Stimulated activated CD4-positive, alpha-beta T cell treated with anti-CD3 and anti-CD28 coated beads, Interleukin-2, amount 100 ng/mL, for 24 hours (primary cell): ENCODE measurements at regions not wholly inside any gene's neighbourhood (a gene's known extent, or its start where the extent isn't known, plus 50 kb on each side); places are given as distances from the start of the nearest gene placed in this dataset.
"Not testable (repeated sequence)": the region's sequence is repeated elsewhere in the genome, so short reads cannot be mapped to it uniquely, and the experiment has no call there.

Experiments used
- DNase-seq, 2 donors: peaks; one replicate each; pipeline ENCODE4 v3.0.0-alpha.2; 2020

GRCh38 chr7:159335181-159335926 lies 190.7 kb upstream of the VIPR2 start:
- DNase-seq: not testable (repeated sequence)

DNA sequence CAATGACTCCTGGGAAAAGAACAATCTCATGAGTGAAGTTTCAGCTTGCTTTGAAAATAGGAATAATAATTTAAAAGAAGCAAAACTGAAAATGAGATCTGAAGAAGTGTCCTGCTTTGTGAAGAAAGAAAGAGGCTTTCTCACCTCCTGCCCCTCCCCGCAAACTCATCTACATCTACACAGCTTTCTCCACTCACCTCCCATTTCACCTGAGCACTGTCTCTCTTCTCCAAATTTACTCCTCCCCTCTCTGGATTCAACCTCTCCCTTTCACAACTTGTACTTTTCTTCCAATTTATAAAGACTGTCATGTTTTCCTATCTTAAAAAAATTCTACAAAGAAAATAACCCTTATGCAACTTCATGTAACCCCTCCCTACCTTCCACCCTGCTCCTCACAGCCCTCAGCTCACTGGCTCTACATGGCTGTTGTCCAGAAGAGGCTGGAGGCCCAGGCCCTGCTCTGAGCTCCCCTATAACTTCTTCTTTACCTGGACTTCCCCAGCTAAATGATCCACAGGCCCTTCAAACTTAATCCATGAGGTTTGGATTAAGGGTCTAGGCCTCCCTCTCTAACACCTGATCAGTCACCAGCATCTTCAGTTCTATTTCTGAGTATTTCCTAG lies 188.3 kb upstream of the VIPR2 start:
- not testable (repeated sequence) for DNase-seq

GRCh38 chr7:159331462-159331861 lies 186.8 kb upstream of the VIPR2 start:
- no peak for DNase-seq

GRCh38 chr7:159329818-159330378 lies 185.2 kb upstream of the VIPR2 start:
- DNase-seq: no peak

GRCh38 chr7:159328096-159328495 lies 183.4 kb upstream of the VIPR2 start:
- DNase-seq: no peak

DNA sequence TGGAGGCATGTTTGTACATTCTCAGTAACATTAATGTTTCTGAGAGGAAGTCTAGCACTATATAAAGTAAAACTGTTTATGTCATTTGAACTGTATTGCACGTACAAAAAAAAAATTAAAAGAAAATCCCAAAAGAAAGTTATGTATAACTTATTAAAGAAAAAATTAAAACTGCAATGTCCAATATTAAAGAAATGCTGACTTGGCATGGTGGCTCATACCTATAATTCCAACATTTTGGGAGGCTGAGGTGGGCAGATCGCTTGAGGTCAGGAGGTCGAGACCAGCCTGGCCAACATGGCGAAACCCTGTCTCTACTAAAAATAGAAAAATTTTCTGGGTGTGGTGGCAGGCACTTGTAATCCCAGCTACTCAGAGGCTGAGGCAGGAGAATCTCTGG lies 178.7 kb upstream of the VIPR2 start:
- no peak for DNase-seq

DNA sequence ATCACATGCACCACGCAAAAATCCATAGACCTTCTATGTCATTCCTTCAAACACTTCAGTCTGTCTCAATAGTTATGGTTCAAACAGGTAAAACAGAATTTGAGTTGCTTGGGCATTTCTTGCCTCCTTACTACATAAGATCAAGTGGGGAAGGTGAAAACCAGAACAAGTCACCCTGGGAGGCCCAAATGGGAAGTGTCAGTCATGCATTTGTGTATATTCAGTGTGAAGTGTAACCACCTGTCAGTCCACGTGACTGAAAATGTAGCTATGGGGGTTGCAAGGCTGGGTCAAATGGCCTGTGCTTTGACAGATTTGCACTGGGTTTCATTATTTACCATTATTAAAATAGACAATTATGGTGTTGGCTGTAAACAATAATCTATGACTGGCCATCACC lies 176.6 kb upstream of the VIPR2 start:
- DNase-seq: no peak

- no peak for DNase-seq
Measured at GRCh38 chr7:159318682-159319351, 174.2 kb upstream of the VIPR2 start.

DNA sequence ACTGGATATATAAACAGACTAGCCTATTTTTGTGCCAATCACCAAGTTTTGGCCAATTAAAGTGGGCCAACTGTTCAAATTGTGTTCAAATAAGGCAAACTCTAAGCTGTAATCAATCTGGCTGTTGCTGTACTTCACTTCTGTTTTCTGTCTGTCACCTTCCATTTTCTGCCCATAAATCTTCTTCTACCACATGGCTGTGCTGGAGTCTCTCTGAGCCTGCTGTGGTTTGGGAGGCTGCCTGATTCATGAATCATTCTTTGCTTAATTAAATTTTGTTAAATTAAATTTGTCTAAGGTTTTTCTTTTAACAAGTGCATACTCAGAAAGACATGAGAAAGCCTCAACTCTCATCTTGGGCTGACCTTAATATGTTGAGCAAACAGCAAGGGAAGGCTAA lies 172.6 kb upstream of the VIPR2 start:
- no peak for DNase-seq

DNA sequence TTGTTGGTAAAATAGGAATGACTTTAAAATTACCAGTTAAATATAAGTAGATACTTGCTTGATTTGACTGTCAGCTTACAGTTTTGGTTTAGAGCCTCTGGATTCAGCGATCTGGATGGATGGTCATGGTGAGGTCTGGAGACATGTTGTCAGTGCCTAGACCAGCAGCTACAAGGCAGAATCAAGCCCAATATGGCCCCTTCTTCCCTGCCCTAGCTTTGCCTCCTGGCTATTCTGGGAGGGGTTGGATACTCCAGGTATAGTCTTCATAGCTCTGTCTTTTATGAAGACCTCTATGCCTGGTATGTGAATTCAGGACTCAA lies 166.5 kb upstream of the VIPR2 start:
- DNase-seq: no peak

DNA sequence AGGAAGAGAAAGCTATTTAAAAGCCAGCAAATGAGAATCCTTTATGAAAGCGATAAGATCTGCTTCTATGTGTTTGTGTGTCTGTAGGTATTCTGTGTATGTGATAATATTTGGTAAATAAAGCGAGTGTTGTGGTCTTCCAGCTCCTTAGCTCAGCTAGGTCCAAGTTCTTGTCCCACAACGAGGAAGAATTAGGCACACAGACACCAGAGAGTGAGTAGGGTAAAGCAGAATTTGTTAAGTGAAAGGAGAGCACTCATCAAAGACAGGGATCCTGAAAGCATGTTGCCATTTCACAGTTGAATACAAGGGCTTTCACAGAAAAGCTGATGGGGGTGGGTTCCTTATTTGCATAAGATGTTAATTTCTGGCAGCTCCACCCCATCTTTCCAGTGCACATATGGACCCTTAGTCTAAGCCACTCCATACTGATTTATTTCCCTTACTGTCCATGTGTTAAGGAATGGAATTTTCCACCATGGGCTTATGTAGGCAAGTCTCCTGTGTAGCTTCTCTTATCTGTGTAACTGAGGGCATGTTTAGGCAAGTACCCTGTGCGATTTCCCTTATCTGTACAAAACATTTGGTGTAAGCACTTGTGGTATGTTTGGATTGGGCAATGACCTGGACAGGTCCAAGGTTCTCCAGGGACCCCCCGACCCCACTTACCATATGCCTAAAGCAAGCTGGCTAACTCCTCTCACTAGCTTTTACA lies 165.9 kb upstream of the VIPR2 start:
- DNase-seq: no peak

GRCh38 chr7:159309214-159309613 lies 164.5 kb upstream of the VIPR2 start:
- not testable (repeated sequence) for DNase-seq

GRCh38 chr7:159306012-159306411 lies 161.3 kb upstream of the VIPR2 start:
- DNase-seq: no peak

DNA sequence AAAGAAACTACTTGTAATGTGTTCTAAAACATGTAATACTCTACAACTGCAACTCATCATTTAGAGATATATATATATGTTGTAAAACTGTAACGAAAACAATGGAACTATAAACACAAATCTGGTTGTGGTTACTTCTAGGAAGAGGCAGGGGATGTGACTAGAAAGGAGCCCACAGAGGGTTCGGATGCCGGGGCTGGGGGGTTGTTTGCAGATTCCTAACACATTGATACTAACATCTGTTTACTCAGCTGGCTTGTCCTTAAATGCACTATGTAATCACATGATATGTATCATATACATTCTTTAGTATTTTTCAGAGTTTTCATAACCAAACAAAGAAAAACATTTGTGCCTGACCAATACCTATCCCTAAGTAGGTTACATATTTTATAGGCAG lies 160.5 kb upstream of the VIPR2 start:
- not testable (repeated sequence) for DNase-seq

GRCh38 chr7:159303510-159303909 lies 158.8 kb upstream of the VIPR2 start:
- DNase-seq: not testable (repeated sequence)

GRCh38 chr7:159296093-159296681 lies 151.5 kb upstream of the VIPR2 start:
- no peak for DNase-seq

- not testable (repeated sequence) for DNase-seq
Measured at GRCh38 chr7:159286487-159286886, 141.8 kb upstream of the VIPR2 start.

GRCh38 chr7:159281573-159281972 lies 136.9 kb upstream of the VIPR2 start:
- no peak for DNase-seq

DNA sequence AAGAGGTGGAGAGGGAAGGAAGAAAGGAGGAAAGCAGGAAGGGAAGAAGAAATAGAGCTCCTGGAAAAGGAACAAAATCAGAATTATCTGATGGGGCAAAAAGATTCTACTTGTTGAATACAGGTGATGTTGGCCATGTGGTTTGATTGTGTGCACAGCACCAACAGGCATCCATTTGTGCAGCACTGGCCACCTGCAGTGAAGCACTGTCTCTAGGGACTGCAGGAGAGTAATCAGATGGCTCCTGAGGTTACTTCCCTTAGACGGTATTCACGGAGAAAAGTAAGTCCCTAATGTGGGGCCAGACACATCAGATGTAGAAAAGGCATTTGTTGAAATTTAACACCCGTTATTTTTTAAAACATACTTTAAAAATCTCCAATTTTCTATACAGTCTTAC lies 135.3 kb upstream of the VIPR2 start:
- DNase-seq: no peak

GRCh38 chr7:159272739-159273138 lies 128.1 kb upstream of the VIPR2 start:
- no peak for DNase-seq

DNA sequence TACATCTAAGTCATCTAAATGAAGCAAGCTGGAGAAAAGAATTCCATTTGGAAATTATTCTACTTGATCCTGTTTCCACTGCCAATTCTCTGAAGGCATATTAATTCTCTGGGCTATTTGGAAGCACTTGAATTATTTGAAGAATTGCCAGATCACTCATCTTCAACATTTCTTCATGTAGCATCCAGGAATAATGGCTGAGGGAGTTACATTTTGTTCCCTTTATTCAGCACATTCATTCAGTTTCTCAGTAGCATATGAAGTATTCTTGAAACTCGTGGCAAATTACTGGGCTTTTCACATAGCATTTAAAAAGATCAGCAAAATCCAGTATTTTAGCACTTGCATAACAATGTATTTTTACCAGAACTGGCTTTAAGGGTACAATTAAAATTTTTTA lies 127.1 kb upstream of the VIPR2 start:
- no peak for DNase-seq

DNA sequence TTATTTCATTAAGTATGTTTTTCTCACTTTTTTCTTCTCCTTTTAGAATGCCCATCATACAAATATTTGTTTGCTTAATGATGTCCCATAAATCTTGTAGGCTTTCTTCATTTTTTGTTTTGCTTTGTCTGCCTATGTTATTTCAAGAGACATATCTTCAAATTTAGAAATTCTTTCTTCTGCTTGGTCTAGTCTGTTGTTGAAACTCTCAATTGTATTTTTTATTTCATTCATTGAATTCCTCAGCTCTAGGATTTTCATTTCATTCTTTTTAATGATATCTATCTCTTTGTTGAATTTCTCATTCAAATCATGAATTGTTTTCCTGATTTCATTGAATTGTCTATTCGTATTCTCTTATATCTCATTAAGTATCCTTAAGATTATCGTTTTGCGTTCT lies 125.1 kb upstream of the VIPR2 start:
- DNase-seq: no peak

DNA sequence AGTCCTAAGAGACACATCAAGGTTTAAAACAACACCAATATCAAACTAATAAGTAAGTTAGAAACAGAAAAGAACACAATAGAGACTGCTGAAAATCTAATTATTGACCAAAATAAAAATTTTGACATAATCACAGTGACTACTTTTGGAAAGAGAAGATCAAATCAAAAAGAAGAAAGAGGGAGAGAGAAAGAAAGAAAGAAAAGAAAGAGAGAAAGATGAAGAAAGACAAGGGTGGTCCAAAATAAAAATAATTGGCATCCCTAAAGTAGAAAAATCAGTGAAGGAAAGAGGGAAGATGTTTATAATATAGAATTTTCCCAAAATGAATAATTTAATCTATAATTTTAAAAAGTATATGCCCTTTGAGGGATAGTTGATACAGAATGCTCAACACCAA lies 118.8 kb upstream of the VIPR2 start:
- no peak for DNase-seq
